GM19455 (cell line): ENCODE measurements at regions not wholly inside any gene's neighbourhood (a gene's known extent, or its start where the extent isn't known, plus 50 kb on each side); places are given as distances from the start of the nearest gene placed in this dataset.

ENCODE experiments used
- ATAC-seq: cut with Tn5 transposase; IDR thresholded peaks from one replicate; pipeline ENCODE4 v1.9.1; 2021; ENCODE audit not compliant: unreplicated experiment

- no peak for ATAC-seq
These were observed 53.4 kb upstream of the PRKACB start for GRCh38 chr1:84090447-84091245.

GRCh38 chr1:84089867-84090266, 54.2 kb upstream of the PRKACB start:
- no peak for ATAC-seq

DNA sequence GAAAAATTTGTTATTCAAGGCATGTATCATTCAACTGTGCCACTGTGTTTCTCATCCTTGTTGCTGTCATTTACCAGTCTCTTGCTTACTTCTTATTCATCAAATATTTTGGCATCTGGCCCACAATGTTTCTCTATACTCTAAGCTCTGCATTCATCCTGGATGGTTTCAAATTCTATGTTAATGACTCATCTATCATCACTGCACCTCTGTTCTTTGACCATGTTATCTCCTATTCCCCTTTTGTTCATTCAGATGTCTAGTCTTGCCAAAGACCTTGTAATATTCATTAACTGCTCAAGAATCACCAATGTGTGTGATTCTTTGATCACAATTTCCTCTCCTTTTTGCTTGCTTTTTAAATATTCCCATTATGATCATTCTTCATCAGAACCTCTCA, 54.6 kb upstream of the PRKACB start:
- no peak for ATAC-seq

DNA sequence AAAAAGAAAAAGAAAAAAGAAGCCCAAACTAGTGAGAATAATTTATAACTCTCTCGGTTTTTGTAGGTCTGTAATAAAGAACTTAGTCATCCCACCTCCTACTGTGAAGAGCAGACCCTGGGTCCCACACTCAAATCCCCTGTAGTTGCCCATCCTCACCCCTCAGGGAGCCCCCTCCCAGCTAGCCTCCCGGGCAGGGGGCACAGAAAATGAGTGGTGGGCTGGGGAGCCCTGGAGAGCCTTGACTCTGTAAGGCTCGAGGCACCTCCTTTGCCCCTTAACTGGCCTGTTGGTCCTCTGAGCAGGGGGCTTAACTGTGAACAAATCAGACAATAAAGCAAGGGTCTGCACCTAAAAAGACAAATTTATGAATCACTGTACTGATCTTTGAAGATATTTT, 57.5 kb upstream of the PRKACB start:
- no peak for ATAC-seq

- ATAC-seq, result no peak
These were observed 57.9 kb upstream of the PRKACB start for GRCh38 chr1:84086189-84086588.

DNA sequence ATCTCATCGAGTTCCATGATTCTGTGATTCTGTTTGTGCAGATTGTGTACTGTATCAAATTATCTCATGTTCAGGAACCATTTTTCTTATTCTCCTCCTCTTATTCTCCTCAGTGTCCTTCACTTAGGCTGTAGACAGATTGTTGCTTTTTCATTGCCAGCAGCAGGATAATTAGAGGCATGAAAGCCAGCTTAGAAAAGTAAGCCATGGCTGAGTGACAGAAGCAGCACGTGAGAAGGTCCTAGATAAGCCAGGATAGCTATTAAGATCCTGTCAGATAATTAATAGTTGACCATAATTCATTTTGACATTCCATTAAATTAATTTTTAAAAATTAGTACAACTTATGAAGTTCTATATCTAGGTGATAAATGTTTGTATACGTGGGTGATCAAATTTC, 60.8 kb upstream of the PRKACB start:
- ATAC-seq, result no peak

DNA sequence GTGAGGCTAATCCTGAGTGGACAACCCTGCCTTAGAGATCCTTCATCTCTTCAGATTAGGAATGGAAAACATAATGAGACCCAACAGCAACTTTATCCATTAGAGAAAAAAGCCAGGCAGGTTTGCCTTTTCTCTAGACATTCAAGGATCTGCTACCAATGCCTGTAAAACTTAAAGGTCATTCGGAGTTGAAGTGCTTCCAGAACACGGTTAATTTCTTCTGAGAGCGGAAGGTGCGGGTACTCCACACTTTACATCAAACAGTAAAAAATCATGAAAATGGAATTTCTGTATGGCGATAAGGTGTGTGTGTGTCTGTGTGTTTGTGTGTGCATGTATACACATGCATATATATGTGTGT, 65.2 kb upstream of the PRKACB start:
- ATAC-seq, result no peak

GRCh38 chr1:84078108-84078841, 65.8 kb upstream of the PRKACB start:
- peak; percentile 59 for ATAC-seq

GRCh38 chr1:84077476-84078107, 66.5 kb upstream of the PRKACB start:
- peak; percentile 94 for ATAC-seq

DNA sequence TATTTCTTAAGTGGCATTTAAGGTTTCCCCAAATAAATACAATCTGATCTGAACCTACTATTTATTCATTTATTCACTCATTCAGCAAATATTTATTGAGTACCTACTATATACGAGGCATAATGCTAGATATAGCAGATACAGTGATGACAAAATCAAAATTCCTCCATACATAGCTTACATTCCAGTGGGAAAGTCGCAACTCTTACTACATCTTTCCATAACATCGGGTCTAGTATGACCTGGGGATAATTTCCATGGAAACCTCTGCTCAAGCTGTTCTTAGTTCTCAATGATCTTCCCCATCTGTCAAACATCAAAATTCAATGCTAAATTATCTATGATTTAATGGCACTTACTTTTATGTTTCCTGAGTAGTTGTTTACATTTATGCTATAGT, 70.8 kb upstream of the PRKACB start:
- ATAC-seq, result no peak

DNA sequence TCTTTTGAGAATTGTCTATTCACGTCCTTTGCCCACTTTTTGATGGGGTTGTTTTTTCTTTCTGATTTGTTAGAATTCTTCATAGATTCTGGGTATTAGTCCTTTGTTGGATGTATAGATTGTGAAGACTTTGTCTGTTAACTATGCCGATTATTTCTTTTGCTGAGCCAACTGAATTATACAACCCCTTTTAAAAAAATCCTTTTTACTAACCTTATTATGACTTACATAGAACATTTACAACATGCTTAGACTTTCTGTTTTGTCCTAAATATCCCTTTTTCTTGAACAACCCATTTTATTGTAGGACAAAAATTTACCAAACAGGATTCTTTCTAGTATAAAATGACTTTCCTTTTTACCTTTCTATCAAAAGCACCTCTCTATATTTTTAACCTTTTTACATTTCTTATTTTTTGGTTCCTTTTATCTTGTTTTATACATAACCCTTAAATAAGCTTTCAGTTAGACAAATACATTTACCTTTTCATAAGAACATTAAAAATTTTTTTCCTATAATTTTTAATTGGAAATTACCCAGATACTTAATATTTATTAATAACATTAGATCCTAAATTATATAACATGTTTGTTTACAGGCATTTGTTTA, 70.4 kb upstream of the TTLL7 start:
- no peak for ATAC-seq

GRCh38 chr1:84062496-84062895, 63.6 kb upstream of the TTLL7 start:
- no peak for ATAC-seq

GRCh38 chr1:84061336-84061735, 62.4 kb upstream of the TTLL7 start:
- ATAC-seq, result no peak

GRCh38 chr1:84060781-84061180, 61.8 kb upstream of the TTLL7 start:
- no peak for ATAC-seq

DNA sequence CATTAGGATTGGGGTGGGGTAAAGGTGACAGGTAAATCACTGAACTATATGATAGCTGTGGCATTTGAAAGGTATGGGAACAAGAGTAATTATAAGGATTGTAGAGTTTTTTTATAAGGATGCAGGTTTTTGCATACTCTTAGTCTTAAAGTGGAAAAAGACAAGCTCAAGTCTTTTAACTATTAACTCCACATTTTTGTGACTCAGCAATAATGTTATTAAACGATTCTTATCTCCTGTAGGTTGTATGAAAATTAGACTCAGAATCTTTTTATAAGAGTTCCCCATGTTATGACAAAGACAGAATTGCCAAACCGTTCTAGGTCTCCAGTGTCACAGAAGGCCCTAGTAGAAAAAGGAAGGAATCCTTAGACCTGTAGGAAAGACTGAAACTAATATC, 49.9 kb upstream of the TTLL7 start:
- no peak for ATAC-seq
